IMR-90 (cell line): ENCODE measurements at regions not wholly inside any gene's neighbourhood (a gene's known extent, or its start where the extent isn't known, plus 50 kb on each side); places are given as distances from the start of the nearest gene placed in this dataset.

Experiments used
- ATAC-seq: fragments of 200-7000 bp; cut with Tn5 transposase; 2 replicates; pipeline ENCODE4 v1.9.1; 2020; ENCODE audit warnings: low read depth, mild to moderate bottlenecking, moderate library complexity
- BruUV-seq: library from RNA; stranded (reverse); fragments of 400-500 nt; replicated peaks from 2 replicates; lab custom pipeline; 2021; lab: Mats Ljungman, UMichigan
- CTCF ChIA-PET: fragments of 300-600 bp; formaldehyde crosslinking; extraction: SDS; loops from one replicate; lab custom pipeline; 2021; ENCODE audit warnings: antibody characterized with exemption; lab: Yijun Ruan, JAX
- POLR2A ChIA-PET: fragments of 300-600 bp; sonication (Branson Sonifier 250); formaldehyde crosslinking; loops from one replicate; lab custom pipeline; 2022; ENCODE audit warnings: antibody characterized with exemption; ENCODE audit not compliant: unreplicated experiment; lab: Charles Lee
- DNase-seq: peaks from one replicate; pipeline ENCODE4 v3.0.0; 2013
- H2AFZ ChIP-seq: replicated peaks from 2 replicates; pipeline ENCODE3; 2013; ENCODE audit warnings: low read length, mild to moderate bottlenecking; ENCODE audit not compliant: poor library complexity
- H2AK5ac ChIP-seq: 2 replicates; pipeline ENCODE4 v1.6.1; 2013; ENCODE audit warnings: low read depth, low read length, inconsistent platforms
- H2AK9ac ChIP-seq: replicated peaks from 2 replicates; pipeline ENCODE3; 2013; ENCODE audit warnings: mild to moderate bottlenecking, low read depth, low read length, moderate library complexity; ENCODE audit not compliant: poor library complexity
- H2BK120ac ChIP-seq: 2 replicates; pipeline ENCODE4 v1.6.1; 2013; ENCODE audit warnings: low read depth, low read length, inconsistent platforms
- H2BK15ac ChIP-seq: 3 replicates; pipeline ENCODE4 v1.6.1; 2013; ENCODE audit warnings: low read depth, low read length, inconsistent platforms
- H2BK20ac ChIP-seq: 2 replicates; pipeline ENCODE4 v1.6.1; 2013; ENCODE audit warnings: low read depth, mild to moderate bottlenecking, inconsistent platforms, low read length, moderate library complexity
- H2BK5ac ChIP-seq: 2 replicates; pipeline ENCODE4 v1.6.1; 2013; ENCODE audit warnings: mild to moderate bottlenecking, low read depth, low read length, inconsistent platforms; ENCODE audit not compliant: poor library complexity, severe bottlenecking
- H3K14ac ChIP-seq: replicated peaks from 2 replicates; pipeline ENCODE4 v1.6.1; 2013; ENCODE audit warnings: low read depth, low read length, inconsistent platforms
- H3K18ac ChIP-seq: 2 replicates; pipeline ENCODE4 v1.6.1; 2013; ENCODE audit warnings: low read depth, low read length, control low read depth
- H3K23ac ChIP-seq: 2 replicates; pipeline ENCODE4 v1.6.1; 2013; ENCODE audit warnings: low read depth, low read length, inconsistent platforms
- H3K27ac ChIP-seq: 2 replicates; pipeline ENCODE4 v1.5.1; 2013; ENCODE audit warnings: mild to moderate bottlenecking, control low read depth, low read length; ENCODE audit not compliant: insufficient read depth
- H3K27me3 ChIP-seq: 2 replicates; pipeline ENCODE4 v1.6.1; 2013; ENCODE audit warnings: low read length; ENCODE audit not compliant: control insufficient read depth, insufficient read depth
- H3K36me3 ChIP-seq: 2 replicates; pipeline ENCODE4 v1.6.1; 2013; ENCODE audit warnings: low read length, mixed read lengths; ENCODE audit not compliant: control insufficient read depth, insufficient read depth
- H3K4ac ChIP-seq: 2 replicates; pipeline ENCODE4 v1.6.1; 2013; ENCODE audit warnings: low read depth, low read length, inconsistent platforms
- H3K4me1 ChIP-seq: 2 replicates; pipeline ENCODE4 v1.6.1; 2013; ENCODE audit warnings: low read length, mixed read lengths; ENCODE audit not compliant: control insufficient read depth, insufficient read depth
- H3K4me2 ChIP-seq: 2 replicates; pipeline ENCODE4 v1.6.1; 2013; ENCODE audit warnings: low read depth, mild to moderate bottlenecking, control low read depth, low read length, moderate library complexity
- H3K4me3 ChIP-seq: 2 replicates; pipeline ENCODE4 v1.5.1; 2013; ENCODE audit warnings: low read depth, mild to moderate bottlenecking, control low read depth, low read length, moderate library complexity; ENCODE audit not compliant: insufficient read depth
- H3K56ac ChIP-seq: 2 replicates; pipeline ENCODE4 v1.6.1; 2013; ENCODE audit warnings: low read length, inconsistent platforms; ENCODE audit not compliant: insufficient read depth; ENCODE audit errors: extremely low read depth
- H3K79me1 ChIP-seq, 2 experiments: 2 replicates each; pipeline ENCODE4 v1.6.1; 2013; ENCODE audit warnings: low read length in 2 of 2, inconsistent platforms in 1 of 2, low read depth in 1 of 2
- H3K9ac ChIP-seq: 2 replicates; pipeline ENCODE4 v1.6.1; 2013; ENCODE audit warnings: low read depth, low read length, control low read depth
- H3K9me1 ChIP-seq: 2 replicates; pipeline ENCODE4 v1.6.1; 2013; ENCODE audit warnings: low read length, inconsistent platforms; ENCODE audit not compliant: insufficient read depth
- H3K9me3 ChIP-seq: 2 replicates; pipeline ENCODE4 v1.6.1; 2013; ENCODE audit warnings: low read length; ENCODE audit not compliant: control insufficient read depth, insufficient read depth
- H4K20me1 ChIP-seq: 2 replicates; pipeline ENCODE4 v1.6.1; 2013; ENCODE audit warnings: low read length, inconsistent platforms; ENCODE audit not compliant: insufficient read depth
- H4K5ac ChIP-seq: 2 replicates; pipeline ENCODE4 v1.6.1; 2013; ENCODE audit warnings: mild to moderate bottlenecking, low read depth, low read length, control low read depth
- H4K8ac ChIP-seq, 2 experiments: 2 replicates each; pipeline ENCODE4 v1.6.1; 2013; ENCODE audit warnings: low read depth in 2 of 2, low read length in 2 of 2, control low read depth in 1 of 2, inconsistent platforms in 1 of 2
- H4K91ac ChIP-seq: 2 replicates; pipeline ENCODE4 v1.6.1; 2013; ENCODE audit warnings: low read depth, low read length, inconsistent platforms; ENCODE audit not compliant: insufficient read depth
- BHLHE40 ChIP-seq: fragments of 150-350 bp; IDR thresholded peaks from 2 replicates; pipeline ENCODE4 v1.6.1; 2016; ENCODE audit warnings: mild to moderate bottlenecking, low read depth, low read length
- CHD1 ChIP-seq: IDR thresholded peaks from 2 replicates; pipeline ENCODE4 v1.6.1; 2012; ENCODE audit warnings: low read depth, low read length, improper control_type of control experiment
- CTCF ChIP-seq: conservative IDR thresholded peaks from 2 replicates; pipeline ENCODE4 v1.5.1; 2012; ENCODE audit warnings: mild to moderate bottlenecking, low read depth, low read length, improper control_type of control experiment
- ELK1 ChIP-seq: fragments of 150-350 bp; IDR thresholded peaks from 2 replicates; pipeline ENCODE4 v1.6.1; 2016; ENCODE audit warnings: low read depth, mild to moderate bottlenecking, low read length, moderate library complexity, borderline replicate concordance
- MAFK ChIP-seq: IDR thresholded peaks from 2 replicates; pipeline ENCODE4 v1.6.1; 2012; ENCODE audit warnings: low read depth, low read length, improper control_type of control experiment
- MAZ ChIP-seq: IDR thresholded peaks from 2 replicates; pipeline ENCODE4 v1.6.1; 2012; ENCODE audit warnings: low read depth, mild to moderate bottlenecking, low read length, improper control_type of control experiment, moderate library complexity, borderline replicate concordance
- MXI1 ChIP-seq: IDR thresholded peaks from 2 replicates; pipeline ENCODE4 v1.6.1; 2012; ENCODE audit warnings: low read depth, mild to moderate bottlenecking, low read length, moderate library complexity, borderline replicate concordance
- NFE2L2 ChIP-seq: fragments of 150-350 bp; IDR thresholded peaks from 2 replicates; pipeline ENCODE4 v1.6.1; 2016; ENCODE audit warnings: low read depth, mild to moderate bottlenecking, low read length
- POLR2A ChIP-seq: IDR thresholded peaks from 2 replicates; pipeline ENCODE4 v1.6.1; 2012; ENCODE audit warnings: mild to moderate bottlenecking, low read depth, low read length
- RAD21 ChIP-seq: IDR thresholded peaks from 2 replicates; pipeline ENCODE4 v1.6.1; 2012; ENCODE audit warnings: low read length, improper control_type of control experiment
- RCOR1 ChIP-seq: IDR thresholded peaks from 2 replicates; pipeline ENCODE4 v1.6.1; 2012; ENCODE audit warnings: mild to moderate bottlenecking, low read length, improper control_type of control experiment; ENCODE audit not compliant: insufficient replicate concordance
- RFX5 ChIP-seq: IDR thresholded peaks from 2 replicates; pipeline ENCODE4 v1.8.0; 2012; ENCODE audit warnings: low read depth, mild to moderate bottlenecking, low read length, moderate library complexity
- SMC3 ChIP-seq: fragments of 150-350 bp; IDR thresholded peaks from 2 replicates; pipeline ENCODE4 v1.6.1; 2016; ENCODE audit warnings: low read depth, mild to moderate bottlenecking, antibody characterized with exemption, low read length, moderate library complexity
- WGBS, 2 experiments: methylation state at CpG; one replicate each; pipeline versions ENCODE4 v1.1.5 to v1.1.7; 2013; ENCODE audit warnings: missing lambda C conversion rate in 2 of 2; ENCODE audit not compliant: insufficient read length in 1 of 2; ENCODE audit errors: extremely low coverage in 2 of 2; 5-methylcytosine and 5-hydroxymethylcytosine counted together
- dilution Hi-C: fragments of 300-500 bp; cut with HindIII; formaldehyde crosslinking; loops from one replicate; pipeline ENCODE4 v1.14.3; 2018; ENCODE audit warnings: low sequenced_read_pairs; ENCODE audit not compliant: unreplicated experiment
- in situ Hi-C: fragments of 300-500 bp; cut with MboI; formaldehyde crosslinking; loops from 3 replicates; pipeline ENCODE4 v1.14.3; 2019; ENCODE audit warnings: low sequenced_read_pairs, inconsistent platforms, mixed read lengths
- intact Hi-C: fragments of 100-400 bp; cut with micrococcal nuclease; formaldehyde crosslinking; loops from 2 replicates; pipeline ENCODE4 v1.10.0; 2022

- WGBS, 2 experiments = 89% methylated on average over 3 of the region's 4 CpGs; no CpG with 5 or more reads in 1 of the 2 experiments
Observed at GRCh38 chr5:107753427-107753826, 82.7 kb upstream of the EFNA5 start.

More at GRCh38 chr5:107753427-107753826, 82.7 kb upstream of the EFNA5 start:
- in situ Hi-C loops = no loop called here
- no peak overlapping the region for H2BK20ac ChIP-seq
- H2BK15ac ChIP-seq = no peak overlapping the region
- no peaks in the 10 kb centered on the region for H3K27me3 ChIP-seq
- intact Hi-C loops = no loop called here
- BruUV-seq = no TSS peak
- H4K8ac ChIP-seq = no peak overlapping the region
- H3K4me1 ChIP-seq = no peaks in the 10 kb centered on the region
- H4K91ac ChIP-seq = no peak overlapping the region
- H4K5ac ChIP-seq = no peak overlapping the region
- no peak overlapping the region for H2BK5ac ChIP-seq
- H2AK9ac ChIP-seq = no peak overlapping the region
- no peak overlapping the region for H2BK120ac ChIP-seq
- no peaks in the 10 kb centered on the region for H3K9me3 ChIP-seq
- no peaks in the 10 kb centered on the region for H4K20me1 ChIP-seq
- no peaks in the 10 kb centered on the region for H3K36me3 ChIP-seq
- H3K4me3 ChIP-seq = no peak overlapping the region
- H3K14ac ChIP-seq = no peak overlapping the region
- POLR2A ChIA-PET = no interaction called here
- no peak overlapping the region for H3K23ac ChIP-seq
- H3K9ac ChIP-seq = no peak overlapping the region
- no peak overlapping the region for H3K4ac ChIP-seq
- H3K9me1 ChIP-seq = no peaks in the 10 kb centered on the region
- H3K4me2 ChIP-seq = no peak overlapping the region
- no peak overlapping the region for H2AFZ ChIP-seq
- CTCF ChIA-PET = no interaction called here
- no peak for TF ChIP-seq RFX5
- TF ChIP-seq BHLHE40 = no peak
- no peak for TF ChIP-seq NFE2L2
- no peak for TF ChIP-seq CTCF
- TF ChIP-seq RAD21 = no peak
- no peak for TF ChIP-seq MAFK
- no peak for TF ChIP-seq MXI1
- TF ChIP-seq SMC3 = no peak
- TF ChIP-seq RCOR1 = no peak
- no peak for TF ChIP-seq POLR2A
- TF ChIP-seq MAZ = no peak
- no peak for TF ChIP-seq ELK1
- no peak for TF ChIP-seq CHD1
- DNase-seq (no peak), ATAC-seq (no peak)
- no peak overlapping the region for H3K56ac ChIP-seq
- no peak overlapping the region for H2AK5ac ChIP-seq
- dilution Hi-C loops = no loop called here
- H3K27ac ChIP-seq = no peak overlapping the region
- H3K79me1 ChIP-seq = no peaks in the 10 kb centered on the region
- H3K18ac ChIP-seq = no peak overlapping the region
